ENCODE measurements at regions not wholly inside any gene's neighbourhood (a gene's known extent, or its start where the extent isn't known, plus 50 kb on each side); places are given as distances from the start of the nearest gene placed in this dataset.

GRCh38 chr5:121221483-121221882 is 630.2 kb upstream of the FTMT start:
- no peaks in the 10 kb centered on the region for H3F3A ChIP-seq (ENCODE audit: insufficient read depth, low read depth)
- H3K9me2 ChIP-seq (ENCODE audit: insufficient read depth), result no peaks in the 10 kb centered on the region
- no peak overlapping the region for H2AFZ ChIP-seq
- no peaks in the 10 kb centered on the region for H3K27me3 ChIP-seq (ENCODE audit: insufficient read depth, low read depth)
- H3K4me3 ChIP-seq, result no peak overlapping the region
- H3K36me3 ChIP-seq (ENCODE audit: low read depth), result no peaks in the 10 kb centered on the region
- BruUV-seq (replicated peaks), result no TSS peak
- H3K4me2 ChIP-seq, result no peak overlapping the region
- DNase-seq, result no peak
- no peak overlapping the region for H3K27ac ChIP-seq
- H4K20me1 ChIP-seq (ENCODE audit: insufficient read depth), result no peaks in the 10 kb centered on the region
- H3K79me2 ChIP-seq (ENCODE audit: low read depth), result no peaks in the 10 kb centered on the region
- H3K4me1 ChIP-seq (replicated peaks; ENCODE audit: insufficient read depth), result no peaks in the 10 kb centered on the region
- ChIA-PET POLR2A (ENCODE audit: unreplicated experiment) (no interaction called here), CTCF (no interaction called here)
- intact Hi-C loops (cut with micrococcal nuclease; ENCODE audit: unreplicated experiment), result no loop called here
- TF ChIP-seq CTCF (conservative IDR thresholded peaks at IDR 0.05) (no peak), EZH2 (IDR thresholded peaks at IDR 0.05; ENCODE audit: low read depth) (no peak)
- H3K9me3 ChIP-seq (ENCODE audit: insufficient read depth, low read depth), result no peaks in the 10 kb centered on the region

- no peak overlapping the region for H3K27ac ChIP-seq
- no peaks in the 10 kb centered on the region for H3F3A ChIP-seq (ENCODE audit: insufficient read depth, low read depth)
- no TSS peak for BruUV-seq (replicated peaks)
- no peaks in the 10 kb centered on the region for H3K27me3 ChIP-seq (ENCODE audit: insufficient read depth, low read depth)
- intact Hi-C loops (cut with micrococcal nuclease; ENCODE audit: unreplicated experiment), result no loop called here
- TF ChIP-seq CTCF (conservative IDR thresholded peaks at IDR 0.05) (no peak), EZH2 (IDR thresholded peaks at IDR 0.05; ENCODE audit: low read depth) (no peak)
- H3K36me3 ChIP-seq (ENCODE audit: low read depth), result no peaks in the 10 kb centered on the region
- no peaks in the 10 kb centered on the region for H3K9me2 ChIP-seq (ENCODE audit: insufficient read depth)
- POLR2A ChIA-PET (ENCODE audit: unreplicated experiment), result no interaction called here
- H2AFZ ChIP-seq, result no peak overlapping the region
- H3K79me2 ChIP-seq (ENCODE audit: low read depth), result no peaks in the 10 kb centered on the region
- H3K4me2 ChIP-seq, result no peak overlapping the region
- no peak overlapping the region for H3K4me3 ChIP-seq
- H3K4me1 ChIP-seq (replicated peaks; ENCODE audit: insufficient read depth), result no peaks in the 10 kb centered on the region
- no peak for DNase-seq
- H3K9me3 ChIP-seq (ENCODE audit: insufficient read depth, low read depth), result 0 out of 2 replicates have a peak, but pooled peaks cover 2% of the 10 kb centered on the region
- CTCF ChIA-PET, result no interaction called here
- no peaks in the 10 kb centered on the region for H4K20me1 ChIP-seq (ENCODE audit: insufficient read depth)
Observed at GRCh38 chr5:121226765-121227164, 624.9 kb upstream of the FTMT start.

GRCh38 chr5:121239951-121240350 is 611.7 kb upstream of the FTMT start:
- no peak for TF ChIP-seq CTCF (conservative IDR thresholded peaks at IDR 0.05)
- no peak for TF ChIP-seq EZH2 (IDR thresholded peaks at IDR 0.05; ENCODE audit: low read depth)
- BruUV-seq (replicated peaks), result no TSS peak
- ChIA-PET POLR2A (ENCODE audit: unreplicated experiment) (no interaction called here), CTCF (no interaction called here)
- Histone ChIP-seq H3K27ac (no peak overlapping the region), H3K79me2 (ENCODE audit: low read depth) (no peaks in the 10 kb centered on the region), H3F3A (ENCODE audit: insufficient read depth, low read depth) (no peaks in the 10 kb centered on the region), H3K4me2 (no peak overlapping the region), H3K27me3 (ENCODE audit: insufficient read depth, low read depth) (no peaks in the 10 kb centered on the region), H3K36me3 (ENCODE audit: low read depth) (no peaks in the 10 kb centered on the region), H4K20me1 (ENCODE audit: insufficient read depth) (no peaks in the 10 kb centered on the region), H3K4me3 (no peak overlapping the region), H3K9me3 (ENCODE audit: insufficient read depth, low read depth) (no peaks in the 10 kb centered on the region), H3K4me1 (replicated peaks; ENCODE audit: insufficient read depth) (no peaks in the 10 kb centered on the region), H3K9me2 (ENCODE audit: insufficient read depth) (no peaks in the 10 kb centered on the region), H2AFZ (no peak overlapping the region)
- intact Hi-C loops (cut with micrococcal nuclease; ENCODE audit: unreplicated experiment), result no loop called here
- DNase-seq, result no peak
